ENCODE measurements at regions not wholly inside any gene's neighbourhood (a gene's known extent, or its start where the extent isn't known, plus 50 kb on each side); places are given as distances from the start of the nearest gene placed in this dataset.

GRCh38 chr2:75319951-75320350 is 120.6 kb upstream of the TACR1 start:
- DNase-seq = no peak
- 68 to 82% methylated on average over 2 of the region's 2 CpGs for WGBS, 2 donors
- H3K4me3 ChIP-seq = no peak overlapping the region
- intact Hi-C loops (cut with DNase I; ENCODE audit: low total_unique reads) = no loop called here
- H3K4me1 ChIP-seq = no peaks in the 10 kb centered on the region
- H3K9me3 ChIP-seq = no peaks in the 10 kb centered on the region
- H3K27ac ChIP-seq = no peak overlapping the region
- TF ChIP-seq POLR2A (IDR thresholded peaks at IDR 0.05) (no peak), CTCF (IDR thresholded peaks at IDR 0.05) (no peak)
- no peaks in the 10 kb centered on the region for H3K36me3 ChIP-seq (ENCODE audit: low read depth, missing control alignments)
- H3K27me3 ChIP-seq = no peaks in the 10 kb centered on the region

- Histone ChIP-seq H3K9me3 (no peaks in the 10 kb centered on the region), H3K27ac (no peak overlapping the region), H3K4me1 (no peaks in the 10 kb centered on the region), H3K36me3 (ENCODE audit: low read depth, missing control alignments) (no peaks in the 10 kb centered on the region), H3K27me3 (no peaks in the 10 kb centered on the region), H3K4me3 (no peak overlapping the region)
- DNase-seq = no peak
- WGBS, 2 donors = 81 to 87% methylated on average over 1 of the region's 1 CpG
- intact Hi-C loops (cut with DNase I; ENCODE audit: low total_unique reads) = no loop called here
- TF ChIP-seq POLR2A (IDR thresholded peaks at IDR 0.05) (no peak), CTCF (IDR thresholded peaks at IDR 0.05) (no peak)
Observed at GRCh38 chr2:75317802-75318201, 118.5 kb upstream of the TACR1 start.

- Histone ChIP-seq H3K9me3 (no peaks in the 10 kb centered on the region), H3K27me3 (no peaks in the 10 kb centered on the region), H3K4me1 (no peaks in the 10 kb centered on the region), H3K27ac (no peak overlapping the region), H3K36me3 (ENCODE audit: low read depth, missing control alignments) (no peaks in the 10 kb centered on the region), H3K4me3 (no peak overlapping the region)
- 74 to 79% methylated on average over 2 of the region's 2 CpGs for WGBS, 2 donors
- no peak for DNase-seq
- intact Hi-C loops (cut with DNase I; ENCODE audit: low total_unique reads) = no loop called here
- TF ChIP-seq POLR2A (IDR thresholded peaks at IDR 0.05) = no peak
- no peak for TF ChIP-seq CTCF (IDR thresholded peaks at IDR 0.05)
Observed at GRCh38 chr2:75317316-75317715, 118.0 kb upstream of the TACR1 start.

GRCh38 chr2:75315436-75315835 is 116.1 kb upstream of the TACR1 start:
- H3K27ac ChIP-seq = no peak overlapping the region
- H3K36me3 ChIP-seq (ENCODE audit: low read depth, missing control alignments) = no peaks in the 10 kb centered on the region
- H3K4me3 ChIP-seq = no peak overlapping the region
- no peaks in the 10 kb centered on the region for H3K4me1 ChIP-seq
- 67 to 84% methylated on average over 3 of the region's 3 CpGs for WGBS, 2 donors
- no peak for TF ChIP-seq CTCF (IDR thresholded peaks at IDR 0.05)
- no peak for TF ChIP-seq POLR2A (IDR thresholded peaks at IDR 0.05)
- no peaks in the 10 kb centered on the region for H3K9me3 ChIP-seq
- DNase-seq = no peak
- intact Hi-C loops (cut with DNase I; ENCODE audit: low total_unique reads) = no loop called here
- H3K27me3 ChIP-seq = no peaks in the 10 kb centered on the region

GRCh38 chr2:75311993-75312392 is 112.7 kb upstream of the TACR1 start:
- 72 to 83% methylated on average over 4 of the region's 4 CpGs for WGBS, 2 donors

More at GRCh38 chr2:75311993-75312392, 112.7 kb upstream of the TACR1 start:
- H3K27me3 ChIP-seq = no peaks in the 10 kb centered on the region
- H3K36me3 ChIP-seq (ENCODE audit: low read depth, missing control alignments) = no peaks in the 10 kb centered on the region
- no peak overlapping the region for H3K4me3 ChIP-seq
- intact Hi-C loops (cut with DNase I; ENCODE audit: low total_unique reads) = no loop called here
- no peak overlapping the region for H3K27ac ChIP-seq
- no peak for DNase-seq
- no peaks in the 10 kb centered on the region for H3K9me3 ChIP-seq
- TF ChIP-seq CTCF (IDR thresholded peaks at IDR 0.05) = no peak
- TF ChIP-seq POLR2A (IDR thresholded peaks at IDR 0.05) = no peak
- no peaks in the 10 kb centered on the region for H3K4me1 ChIP-seq

Measured in testis (tissue), 2 donors.